ENCODE measurements at regions not wholly inside any gene's neighbourhood (a gene's known extent, or its start where the extent isn't known, plus 50 kb on each side); places are given as distances from the start of the nearest gene placed in this dataset.

DNA sequence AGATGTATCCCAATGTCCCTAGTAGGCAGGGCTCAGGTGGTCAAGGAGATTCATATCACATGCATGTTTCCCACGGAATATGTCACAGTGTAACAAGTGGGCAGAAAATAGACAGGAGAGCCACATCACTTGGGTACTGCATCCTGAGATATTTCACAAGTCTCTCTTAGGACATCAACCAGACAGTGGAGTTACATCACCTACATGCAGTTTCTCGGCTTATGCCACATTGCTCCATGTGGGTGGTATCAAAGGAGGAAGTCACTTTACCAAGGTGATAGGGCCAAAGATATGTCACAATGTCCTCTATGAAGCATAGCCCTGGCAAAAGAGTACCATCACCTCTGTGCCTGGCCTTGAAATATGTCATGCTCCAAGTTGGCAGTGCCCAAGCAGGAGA is 1056.7 kb upstream of the AMELY start:
- TF ChIP-seq POLR2A (IDR thresholded peaks at IDR 0.05; ENCODE audit: low read length): no peak
- TF ChIP-seq GATA1 (IDR thresholded peaks at IDR 0.05; ENCODE audit: low read depth, low read length): no peak

Measured in erythroblast (primary cell).